Psoas muscle (tissue), 7 donors: ENCODE measurements at regions not wholly inside any gene's neighbourhood (a gene's known extent, or its start where the extent isn't known, plus 50 kb on each side); places are given as distances from the start of the nearest gene placed in this dataset.

Experiments used
- ATAC-seq, 4 donors: fragments of 200-7000 bp; cut with Tn5 transposase; one replicate each; pipeline ENCODE4 v1.9.1; 2020; ENCODE audit warnings: moderate library complexity in 3 of 4, mild to moderate bottlenecking in 2 of 4
- DNase-seq, 2 donors: peaks; one replicate each; pipeline ENCODE4 v3.0.0-alpha.2; 2020
- H3K27ac ChIP-seq: fragments of 200-600 bp; one replicate; pipeline ENCODE4 v1.8.0; 2022
- H3K27me3 ChIP-seq, 3 donors: fragments of 200-600 bp in 1 of 3; one replicate each; pipeline versions ENCODE4 v1.6.1 to v1.8.0; 2013 to 2022; ENCODE audit warnings: low read length in 2 of 3, mild to moderate bottlenecking in 2 of 3, moderate library complexity in 1 of 3; ENCODE audit not compliant: insufficient read depth in 3 of 3
- H3K36me3 ChIP-seq, 2 donors: fragments of 200-600 bp in 1 of 2; one replicate each; pipeline versions ENCODE4 v1.6.1 to v1.8.0; 2013 to 2022; ENCODE audit warnings: low read depth in 1 of 2, mild to moderate bottlenecking in 1 of 2, moderate library complexity in 1 of 2; ENCODE audit not compliant: insufficient read depth in 1 of 2
- H3K4me1 ChIP-seq: fragments of 200-600 bp; one replicate; pipeline ENCODE4 v1.8.0; 2022
- H3K4me3 ChIP-seq: fragments of 200-600 bp; one replicate; pipeline ENCODE4 v1.8.0; 2022; ENCODE audit warnings: mild to moderate bottlenecking
- H3K9me3 ChIP-seq: fragments of 200-600 bp; one replicate; pipeline ENCODE4 v1.8.0; 2022
- CTCF ChIP-seq: fragments of 200-600 bp; IDR thresholded peaks from one replicate; pipeline ENCODE4 v1.8.0; 2022; ENCODE audit warnings: antibody characterized with exemption
- WGBS, 3 donors: extraction: QIAGEN DNeasy Blood & Tissue Kit; methylation state at CpG; one replicate each; pipeline versions ENCODE4 v1.1.6 to v1.1.7; 2013; 5-methylcytosine and 5-hydroxymethylcytosine counted together
- intact Hi-C, 2 donors: fragments of 100-400 bp; cut with DNase I; formaldehyde crosslinking; loops; one replicate each; pipeline versions ENCODE4 v1.11.0 to v1.14.2; 2022
- donor health status: healthy with polysubstance abuse.
- donor health status: DM: no; HTN: no; CAD: no; lungs with moderate emphysema.
- donor health status: Bipolar disorder and iron deficiency.
- donor health status: healthy.
- donor health status: DM: yes; HTN: yes; CAD: no.
- donor health status: DM: no; HTN: no; CAD: no.
- donor health status: DM: yes; HTN: yes; CAD: no.

- ATAC-seq (no peak), DNase-seq (no peak)
- TF ChIP-seq CTCF = no peak
- WGBS, 3 donors = 67 to 80% (median 72%) methylated on average over 7 of the region's 7 CpGs
- H3K27me3 ChIP-seq = no peaks in the 10 kb centered on the region
- no peaks in the 10 kb centered on the region for H3K36me3 ChIP-seq
- H3K9me3 ChIP-seq = no peaks in the 10 kb centered on the region
- intact Hi-C loops = no loop called here
- H3K4me1 ChIP-seq = peaks cover 21% of the 10 kb centered on the region
- no peak overlapping the region for H3K4me3 ChIP-seq
- no peak overlapping the region for H3K27ac ChIP-seq
Measured at GRCh38 chr1:181202986-181203555, 114.6 kb downstream of the IER5 start.

- Histone ChIP-seq H3K27me3 (no peaks in the 10 kb centered on the region), H3K4me1 (peaks cover 22% of the 10 kb centered on the region), H3K36me3 (no peaks in the 10 kb centered on the region), H3K9me3 (no peaks in the 10 kb centered on the region), H3K4me3 (no peak overlapping the region), H3K27ac (no peak overlapping the region)
- TF ChIP-seq CTCF = no peak
- WGBS, 3 donors = 80 to 87% (median 83%) methylated on average over 6 of the region's 6 CpGs
- DNase-seq = no peak
- intact Hi-C loops = no loop called here
- no peak for ATAC-seq
Measured at GRCh38 chr1:181204530-181204929, 116.0 kb downstream of the IER5 start.

GRCh38 chr1:181205901-181206300 is 117.4 kb downstream of the IER5 start:
- WGBS, 3 donors = 68 to 73% (median 71%) methylated on average over 10 of the region's 10 CpGs
- H3K9me3 ChIP-seq = no peaks in the 10 kb centered on the region
- TF ChIP-seq CTCF = no peak
- H3K27me3 ChIP-seq = no peaks in the 10 kb centered on the region
- ATAC-seq (no peak), DNase-seq (no peak)
- peaks cover 22% of the 10 kb centered on the region for H3K4me1 ChIP-seq
- no peak overlapping the region for H3K27ac ChIP-seq
- intact Hi-C loops = no loop called here
- H3K36me3 ChIP-seq = no peaks in the 10 kb centered on the region
- H3K4me3 ChIP-seq = no peak overlapping the region

GRCh38 chr1:181206513-181206912 is 118.0 kb downstream of the IER5 start:
- Histone ChIP-seq H3K4me3 (no peak overlapping the region), H3K9me3 (no peaks in the 10 kb centered on the region), H3K27me3 (no peaks in the 10 kb centered on the region), H3K36me3 (no peaks in the 10 kb centered on the region), H3K27ac (no peak overlapping the region), H3K4me1 (peaks cover 22% of the 10 kb centered on the region)
- 24 to 32% (median 28%) methylated on average over 8 of the region's 8 CpGs for WGBS, 3 donors
- no peak for DNase-seq
- ATAC-seq = peak in 3 of 4 donors; percentile 80 to 90 (median 90)
- TF ChIP-seq CTCF = no peak
- intact Hi-C loops = no loop called here
